Activated CD4-positive, alpha-beta memory T cell treated with anti-CD3 and anti-CD28 coated beads, Interleukin-2, amount 10 ng/mL, durations not matched to agents 7 days and 5 days (primary cell): ENCODE measurements at regions not wholly inside any gene's neighbourhood (a gene's known extent, or its start where the extent isn't known, plus 50 kb on each side); places are given as distances from the start of the nearest gene placed in this dataset.
A peak's percentile ranks its signal among the peaks of the same experiment; 100 is the strongest.

ENCODE experiments used
- CTCF ChIA-PET: fragments of 350-600 bp; sonication (Branson Sonifier 250); formaldehyde crosslinking; loops from one replicate; lab custom pipeline; 2021; ENCODE audit warnings: antibody characterized with exemption, inconsistent platforms; lab: Charles Lee
- POLR2A ChIA-PET: fragments of 350-600 bp; sonication (Branson Sonifier 250); formaldehyde crosslinking; loops from one replicate; lab custom pipeline; 2021; ENCODE audit warnings: antibody characterized with exemption; lab: Charles Lee
- DNase-seq: peaks from one replicate; pipeline ENCODE4 v3.0.0-alpha.2; 2020
- H3K27ac Mint-ChIP-seq: one replicate; pipeline ENCODE4 v1.8.0; 2021; ENCODE audit warnings: mild to moderate bottlenecking, mixed read lengths
- H3K27me3 Mint-ChIP-seq: one replicate; pipeline ENCODE4 v1.8.0; 2021; ENCODE audit warnings: mixed read lengths
- H3K36me3 Mint-ChIP-seq: one replicate; pipeline ENCODE4 v1.8.0; 2021; ENCODE audit warnings: low read depth, mixed read lengths
- H3K4me1 Mint-ChIP-seq: one replicate; pipeline ENCODE4 v1.8.0; 2021; ENCODE audit warnings: mixed read lengths
- H3K4me3 Mint-ChIP-seq: one replicate; pipeline ENCODE4 v1.8.0; 2021; ENCODE audit warnings: mild to moderate bottlenecking, mixed read lengths
- H3K9me3 Mint-ChIP-seq: one replicate; pipeline ENCODE4 v1.8.0; 2021; ENCODE audit warnings: mixed read lengths

DNA sequence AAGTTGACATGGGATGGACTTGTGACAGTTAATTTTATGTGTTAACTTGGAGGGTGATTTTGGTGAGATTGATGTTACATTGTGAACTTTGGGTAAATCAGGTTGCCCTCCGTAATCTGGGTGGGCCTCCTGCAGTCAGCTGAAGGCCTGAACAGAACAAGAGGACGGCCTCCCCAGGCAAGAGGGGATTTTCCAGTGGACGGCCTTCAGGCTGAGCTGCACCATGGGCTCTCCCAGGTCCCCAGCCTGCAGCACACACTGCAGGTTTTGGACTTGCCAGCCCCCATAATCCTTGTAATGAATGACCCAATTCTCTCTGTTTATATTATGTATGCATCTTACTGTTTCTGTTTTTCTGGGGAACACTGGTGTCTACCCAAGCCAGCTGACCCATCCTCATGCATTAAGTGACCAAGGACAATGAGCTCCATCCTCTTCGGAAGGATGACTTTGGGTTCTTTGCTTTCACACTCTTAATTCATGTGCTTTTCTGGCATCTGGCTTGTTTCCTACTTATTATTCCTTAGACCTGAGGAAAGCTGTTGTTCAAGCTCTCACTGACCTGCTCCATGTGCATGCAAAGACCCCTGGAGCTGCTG, 64.2 kb downstream of the DACT2 start:
- Mint-ChIP-seq H3K27me3 (no peaks in the 10 kb centered on the region), H3K36me3 (peaks cover 2% of the 10 kb centered on the region), H3K4me3 (no peak overlapping the region), H3K27ac (no peak overlapping the region), H3K9me3 (peaks cover 13% of the 10 kb centered on the region), H3K4me1 (no peaks in the 10 kb centered on the region)
- no peak for DNase-seq
- CTCF ChIA-PET = no interaction called here
- POLR2A ChIA-PET = no interaction called here

GRCh38 chr6:168252267-168252666, 67.3 kb downstream of the DACT2 start:
- no peak overlapping the region for H3K4me3 Mint-ChIP-seq
- H3K9me3 Mint-ChIP-seq = peaks cover 13% of the 10 kb centered on the region
- CTCF ChIA-PET = no interaction called here
- POLR2A ChIA-PET = no interaction called here
- no peak overlapping the region for H3K27ac Mint-ChIP-seq
- H3K27me3 Mint-ChIP-seq = peaks cover 2% of the 10 kb centered on the region
- no peak for DNase-seq
- H3K4me1 Mint-ChIP-seq = no peaks in the 10 kb centered on the region
- peaks cover 2% of the 10 kb centered on the region for H3K36me3 Mint-ChIP-seq

DNA sequence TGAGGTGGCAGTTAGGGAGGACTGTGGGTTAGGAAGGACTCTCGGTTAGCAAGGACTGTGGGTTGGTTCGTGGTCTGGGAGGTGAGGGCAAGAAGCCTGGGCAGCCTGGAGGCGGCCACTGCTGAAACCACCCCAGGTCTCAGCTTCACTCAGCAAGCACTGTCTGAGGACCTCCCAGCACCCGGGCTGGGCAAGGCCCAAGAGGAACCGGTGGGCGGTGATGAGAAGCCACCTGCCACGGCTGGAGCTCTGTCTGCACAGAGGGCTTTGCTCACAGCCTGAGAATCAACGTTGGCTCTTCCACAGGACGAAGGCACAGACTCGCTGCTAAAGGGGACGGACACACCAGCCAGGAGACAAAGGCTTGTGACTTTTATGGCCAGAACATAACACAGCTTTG, 69.3 kb downstream of the DACT2 start:
- Mint-ChIP-seq H3K27ac (no peak overlapping the region), H3K4me1 (no peaks in the 10 kb centered on the region), H3K36me3 (peaks cover 2% of the 10 kb centered on the region), H3K27me3 (peaks cover 2% of the 10 kb centered on the region), H3K4me3 (no peak overlapping the region), H3K9me3 (peaks cover 7% of the 10 kb centered on the region)
- CTCF ChIA-PET = no interaction called here
- no peak for DNase-seq
- POLR2A ChIA-PET = no interaction called here

DNA sequence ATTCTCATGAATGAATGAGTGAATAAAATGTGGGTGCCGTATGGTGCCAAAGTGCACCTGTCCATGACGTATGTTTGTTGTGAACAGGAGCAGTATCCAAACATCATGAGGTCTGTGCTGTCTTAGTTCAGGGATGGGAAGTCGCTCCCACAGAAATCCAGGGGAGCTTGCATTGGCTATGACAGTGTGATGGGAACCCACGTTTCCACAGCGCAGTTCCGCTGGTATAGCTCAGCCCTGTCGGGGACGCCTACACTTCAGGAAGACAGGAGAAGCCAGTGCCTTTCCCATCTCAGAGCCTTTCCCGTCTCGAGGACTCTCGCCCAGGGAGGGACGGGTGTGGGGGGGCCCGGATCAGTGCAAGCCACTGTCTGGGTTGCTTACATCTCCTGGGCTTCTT, 69.8 kb downstream of the DACT2 start:
- peaks cover 2% of the 10 kb centered on the region for H3K27me3 Mint-ChIP-seq
- CTCF ChIA-PET = no interaction called here
- POLR2A ChIA-PET = no interaction called here
- no peak for DNase-seq
- no peak overlapping the region for H3K27ac Mint-ChIP-seq
- peaks cover 3% of the 10 kb centered on the region for H3K9me3 Mint-ChIP-seq
- no peaks in the 10 kb centered on the region for H3K36me3 Mint-ChIP-seq
- H3K4me1 Mint-ChIP-seq = peaks cover 3% of the 10 kb centered on the region
- H3K4me3 Mint-ChIP-seq = no peak overlapping the region

DNA sequence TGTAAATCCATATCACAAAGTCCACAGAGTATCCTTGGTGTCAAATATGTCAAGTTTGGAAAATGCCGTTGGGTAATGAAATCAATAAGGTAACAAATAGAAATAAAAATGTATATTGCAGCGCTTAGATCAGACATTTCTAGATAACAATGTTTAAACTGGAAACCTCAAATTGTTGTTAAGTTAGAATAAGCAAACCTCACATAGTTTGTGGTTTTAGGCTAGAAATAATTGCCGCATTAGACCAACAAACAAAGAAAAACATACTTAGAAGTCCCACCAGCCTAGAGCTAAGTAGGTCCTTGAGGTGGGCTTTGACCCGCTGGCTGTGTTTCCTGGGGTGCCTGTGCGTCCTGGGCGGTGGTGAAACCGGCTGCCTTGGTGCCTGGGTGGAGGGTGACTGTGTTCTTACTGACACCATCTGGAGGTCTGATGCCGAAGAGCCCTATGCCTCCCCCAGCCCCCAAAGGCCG, 71.4 kb downstream of the DACT2 start:
- H3K4me1 Mint-ChIP-seq = peaks cover 14% of the 10 kb centered on the region
- no peak for DNase-seq
- no peak overlapping the region for H3K4me3 Mint-ChIP-seq
- no peaks in the 10 kb centered on the region for H3K9me3 Mint-ChIP-seq
- no peaks in the 10 kb centered on the region for H3K36me3 Mint-ChIP-seq
- H3K27ac Mint-ChIP-seq = no peak overlapping the region
- CTCF ChIA-PET = no interaction called here
- POLR2A ChIA-PET = no interaction called here
- peaks cover 2% of the 10 kb centered on the region for H3K27me3 Mint-ChIP-seq

GRCh38 chr6:168247443-168248147, 72.0 kb downstream of the DACT2 start:
- Mint-ChIP-seq H3K27me3 (peaks cover 2% of the 10 kb centered on the region), H3K4me3 (no peak overlapping the region), H3K9me3 (no peaks in the 10 kb centered on the region), H3K4me1 (peaks cover 19% of the 10 kb centered on the region), H3K36me3 (no peaks in the 10 kb centered on the region), H3K27ac (no peak overlapping the region)
- POLR2A ChIA-PET = no interaction called here
- DNase-seq = no peak
- CTCF ChIA-PET = no interaction called here

DNA sequence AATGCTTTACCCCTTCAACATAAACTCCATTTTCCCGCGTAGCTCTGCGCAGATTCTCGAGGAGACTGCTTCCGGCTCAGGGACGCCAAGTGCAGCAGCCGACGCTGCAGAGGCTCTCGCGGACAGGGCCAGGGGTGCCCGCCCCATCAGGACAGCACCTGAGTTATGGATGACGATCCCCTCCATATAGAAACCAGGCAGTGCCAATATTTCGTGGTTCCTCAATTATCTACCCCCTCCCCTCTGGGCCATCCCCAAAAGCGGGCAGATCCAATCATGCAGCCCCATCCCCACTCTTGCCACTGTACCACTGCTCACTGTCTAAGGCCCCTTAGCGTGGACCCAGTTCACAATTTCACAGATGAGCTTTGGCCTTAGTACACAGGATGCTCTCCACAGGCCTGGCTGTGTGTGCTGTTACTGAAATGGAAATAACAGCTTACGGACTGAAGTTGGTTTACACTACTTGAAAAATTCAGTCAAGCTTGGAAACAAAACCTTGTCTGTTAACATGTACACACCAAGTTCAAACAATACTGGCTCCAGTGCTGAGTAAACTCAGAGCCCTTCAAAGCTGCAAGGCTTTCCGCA, 74.5 kb downstream of the DACT2 start:
- POLR2A ChIA-PET = no interaction called here

DNA sequence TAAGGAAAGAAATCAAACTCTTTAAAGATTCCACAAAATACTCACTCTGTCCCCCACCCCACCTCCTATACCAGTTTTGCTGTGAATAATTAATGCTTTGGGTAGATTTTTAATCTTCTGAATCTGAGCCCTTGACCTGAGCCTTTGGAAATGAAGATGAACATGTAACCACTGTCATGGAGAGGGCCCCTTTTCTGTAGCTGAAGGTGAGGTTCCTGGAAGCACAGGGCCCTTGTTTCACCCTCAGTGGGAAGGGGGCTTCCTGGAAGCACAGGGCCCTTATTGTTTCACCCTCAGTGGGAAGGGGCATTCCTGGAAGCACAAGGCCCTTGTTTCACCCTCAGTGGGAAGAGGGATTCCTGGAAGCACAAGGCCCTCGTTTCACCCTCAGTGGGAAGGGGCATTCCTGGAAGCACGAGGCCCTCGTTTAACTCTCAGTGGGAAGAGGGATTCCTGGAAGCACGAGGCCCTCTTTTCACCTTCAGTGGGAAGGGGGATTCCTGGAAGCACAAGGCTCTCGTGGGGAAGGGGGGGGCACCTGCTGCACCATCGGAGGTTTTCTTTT, 75.7 kb downstream of the DACT2 start:
- CTCF ChIA-PET = no interaction called here
- H3K4me3 Mint-ChIP-seq = no peak overlapping the region
- DNase-seq = peak; percentile 19

More for the DNA sequence above, 74.5 kb downstream of the DACT2 start:
- peaks cover 2% of the 10 kb centered on the region for H3K27me3 Mint-ChIP-seq
- no peaks in the 10 kb centered on the region for H3K9me3 Mint-ChIP-seq
- H3K27ac Mint-ChIP-seq = no peak overlapping the region
- peaks cover 23% of the 10 kb centered on the region for H3K4me1 Mint-ChIP-seq
- no peak overlapping the region for H3K4me3 Mint-ChIP-seq
- DNase-seq = no peak
- CTCF ChIA-PET = no interaction called here
- no peaks in the 10 kb centered on the region for H3K36me3 Mint-ChIP-seq

GRCh38 chr6:168242940-168243225, 76.7 kb downstream of the DACT2 start:
- H3K9me3 Mint-ChIP-seq = no peaks in the 10 kb centered on the region
- peaks cover 6% of the 10 kb centered on the region for H3K27me3 Mint-ChIP-seq
- no peak for DNase-seq
- ChIA-PET CTCF (no interaction called here), POLR2A (no interaction called here)
- no peak overlapping the region for H3K4me3 Mint-ChIP-seq
- H3K27ac Mint-ChIP-seq = no peak overlapping the region
- H3K4me1 Mint-ChIP-seq = peaks cover 39% of the 10 kb centered on the region
- no peaks in the 10 kb centered on the region for H3K36me3 Mint-ChIP-seq

More for the DNA sequence above, 75.7 kb downstream of the DACT2 start:
- Mint-ChIP-seq H3K9me3 (no peaks in the 10 kb centered on the region), H3K4me1 (peaks cover 29% of the 10 kb centered on the region), H3K27me3 (peaks cover 5% of the 10 kb centered on the region), H3K27ac (no peak overlapping the region), H3K36me3 (no peaks in the 10 kb centered on the region)
- POLR2A ChIA-PET = no interaction called here

- peaks cover 6% of the 10 kb centered on the region for H3K27me3 Mint-ChIP-seq
- no peaks in the 10 kb centered on the region for H3K36me3 Mint-ChIP-seq
- DNase-seq = no peak
- POLR2A ChIA-PET = no interaction called here
- H3K4me3 Mint-ChIP-seq = no peak overlapping the region
- H3K4me1 Mint-ChIP-seq = peaks cover 41% of the 10 kb centered on the region
- H3K9me3 Mint-ChIP-seq = no peaks in the 10 kb centered on the region
- no peak overlapping the region for H3K27ac Mint-ChIP-seq
- CTCF ChIA-PET = no interaction called here
Measured at GRCh38 chr6:168242111-168242939, 77.3 kb downstream of the DACT2 start.

- Mint-ChIP-seq H3K4me3 (no peak overlapping the region), H3K9me3 (no peaks in the 10 kb centered on the region), H3K27me3 (peaks cover 6% of the 10 kb centered on the region), H3K4me1 (peaks cover 41% of the 10 kb centered on the region), H3K36me3 (no peaks in the 10 kb centered on the region), H3K27ac (no peak overlapping the region)
- DNase-seq = no peak
- ChIA-PET CTCF (no interaction called here), POLR2A (no interaction called here)
Measured at GRCh38 chr6:168240160-168240559, 79.4 kb downstream of the DACT2 start.

DNA sequence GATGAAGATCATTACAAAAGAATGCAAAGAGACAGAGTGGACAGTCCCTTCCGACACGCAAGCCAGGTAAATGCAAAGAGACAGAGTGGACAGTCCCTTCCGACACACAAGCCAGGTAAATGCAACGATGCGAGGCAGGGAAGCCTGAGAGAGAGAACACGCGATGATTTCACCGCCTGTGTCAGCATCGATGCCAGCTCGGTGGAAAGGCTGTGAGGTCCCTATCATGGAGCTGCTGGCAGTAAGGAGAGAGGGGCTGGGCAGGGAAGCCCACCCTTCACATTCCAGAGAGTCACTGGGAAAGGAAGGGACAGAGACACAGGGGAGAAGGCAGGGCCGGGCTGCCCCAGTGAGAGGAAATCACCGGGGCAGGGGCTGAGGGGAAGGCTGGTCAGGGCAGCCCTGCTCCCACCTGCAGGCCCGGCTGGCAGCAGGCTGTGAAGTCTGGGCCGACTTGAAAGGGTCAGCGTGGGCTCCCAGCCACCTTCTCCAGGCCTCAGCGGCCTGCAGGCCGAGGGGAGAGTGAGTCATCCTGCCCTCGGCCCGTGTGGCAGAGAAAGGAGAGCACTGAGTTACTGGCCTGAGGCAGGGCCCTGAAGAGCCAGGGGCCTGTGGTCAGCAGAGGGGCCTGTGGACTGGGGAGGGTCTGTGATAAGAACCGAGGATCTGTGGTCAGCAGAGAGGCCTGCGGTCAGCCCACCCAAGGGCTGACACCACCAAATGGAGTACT, 80.4 kb downstream of the DACT2 start:
- Mint-ChIP-seq H3K9me3 (no peaks in the 10 kb centered on the region), H3K4me3 (no peak overlapping the region), H3K4me1 (peaks cover 34% of the 10 kb centered on the region), H3K27me3 (peaks cover 6% of the 10 kb centered on the region), H3K27ac (no peak overlapping the region), H3K36me3 (no peaks in the 10 kb centered on the region)
- POLR2A ChIA-PET = no interaction called here
- CTCF ChIA-PET = no interaction called here
- DNase-seq = no peak
